H1 (cell line): ENCODE measurements at regions not wholly inside any gene's neighbourhood (a gene's known extent, or its start where the extent isn't known, plus 50 kb on each side); places are given as distances from the start of the nearest gene placed in this dataset.

Experiments used
- CTCF ChIA-PET: fragments of 300-600 bp; sonication (Branson Sonifier 250); formaldehyde crosslinking; loops from one replicate; lab custom pipeline; 2021; ENCODE audit not compliant: partially characterized antibody; lab: Charles Lee
- POLR2A ChIA-PET: fragments of 300-600 bp; sonication (Branson Sonifier 250); formaldehyde crosslinking; loops from one replicate; lab custom pipeline; 2021; ENCODE audit warnings: inconsistent platforms; ENCODE audit not compliant: partially characterized antibody; lab: Charles Lee
- DNase-seq, 2 experiments: peaks; one replicate each; pipeline versions ENCODE4 v3.0.0 to v3.0.0-alpha.2; 2010 to 2022; ENCODE audit warnings: low spot score in 2 of 2, low read depth in 1 of 2, mixed read lengths in 1 of 2
- FAIRE-seq: peaks from 2 replicates; lab custom pipeline; 2011; peaks lifted over from hg19 to GRCh38; lab: Jason Lieb, UNC
- H2AFZ ChIP-seq: 2 replicates; pipeline ENCODE4 v1.8.1; 2012; ENCODE audit warnings: low read length, inconsistent platforms
- H2AK5ac ChIP-seq: 2 replicates; pipeline ENCODE4 v1.6.1; 2013; ENCODE audit warnings: low read depth, low read length
- H2BK120ac ChIP-seq: replicated peaks from 2 replicates; pipeline ENCODE3; 2013; ENCODE audit warnings: low read depth, low read length, inconsistent platforms
- H2BK12ac ChIP-seq: 2 replicates; pipeline ENCODE4 v1.6.1; 2013; ENCODE audit warnings: low read depth, low read length
- H2BK15ac ChIP-seq: 2 replicates; pipeline ENCODE4 v1.6.1; 2013; ENCODE audit warnings: low read length
- H2BK20ac ChIP-seq: 2 replicates; pipeline ENCODE4 v1.6.1; 2013; ENCODE audit warnings: low read length
- H2BK5ac ChIP-seq: 2 replicates; pipeline ENCODE4 v1.6.1; 2013; ENCODE audit warnings: low read depth, low read length
- H3K14ac ChIP-seq: 2 replicates; pipeline ENCODE4 v1.6.1; 2013; ENCODE audit warnings: inconsistent platforms; ENCODE audit not compliant: insufficient read length
- H3K18ac ChIP-seq: 2 replicates; pipeline ENCODE4 v1.6.1; 2013; ENCODE audit warnings: low read length; ENCODE audit errors: extremely low read depth
- H3K23ac ChIP-seq: 2 replicates; pipeline ENCODE4 v1.6.1; 2013; ENCODE audit warnings: inconsistent platforms; ENCODE audit not compliant: insufficient read length
- H3K23me2 ChIP-seq: 2 replicates; pipeline ENCODE4 v1.6.1; 2013; ENCODE audit warnings: low read depth, low read length
- H3K27ac ChIP-seq: 2 replicates; pipeline ENCODE4 v1.6.1; 2011; ENCODE audit warnings: low read depth, low read length, inconsistent platforms
- H3K27me3 ChIP-seq, 4 experiments: replicated peaks in 1 of 4; 1 replicate in 1 of 4; 2 replicates in 3 of 4; pipeline versions ENCODE4 v1.6.1 to v1.8.1; 2011 to 2013; ENCODE audit warnings: low read length in 3 of 4, mild to moderate bottlenecking in 3 of 4, inconsistent platforms in 2 of 4, mixed read lengths in 2 of 4, moderate library complexity in 1 of 4; ENCODE audit not compliant: control insufficient read depth in 3 of 4, insufficient read depth in 3 of 4; ENCODE audit errors: extremely low read depth in 1 of 4
- H3K36me3 ChIP-seq, 4 experiments: 2 replicates each; pipeline versions ENCODE4 v1.6.1 to v1.8.1; 2011 to 2013; ENCODE audit warnings: mild to moderate bottlenecking in 4 of 4, low read length in 3 of 4, moderate library complexity in 2 of 4, control low read depth in 1 of 4, inconsistent platforms in 1 of 4; ENCODE audit not compliant: insufficient read depth in 4 of 4, control insufficient read depth in 2 of 4
- H3K4ac ChIP-seq: replicated peaks from 2 replicates; pipeline ENCODE3; 2013; ENCODE audit warnings: low read length, low read depth, mixed read lengths, inconsistent platforms; ENCODE audit not compliant: insufficient read length
- H3K4me1 ChIP-seq, 4 experiments: replicated peaks in 1 of 4; 1 replicate in 1 of 4; 2 replicates in 3 of 4; pipeline versions ENCODE4 v1.6.1 to v1.8.1; 2011 to 2013; ENCODE audit warnings: low read length in 3 of 4, inconsistent platforms in 2 of 4, mixed read lengths in 1 of 4; ENCODE audit not compliant: insufficient read depth in 4 of 4, control insufficient read depth in 3 of 4
- H3K4me2 ChIP-seq, 2 experiments: 2 replicates each; pipeline versions ENCODE4 v1.6.1 to v1.8.1; 2011 to 2013; ENCODE audit warnings: low read depth in 2 of 2, low read length in 2 of 2, control low read depth in 1 of 2, inconsistent platforms in 1 of 2, mild to moderate bottlenecking in 1 of 2; ENCODE audit not compliant: insufficient read depth in 1 of 2
- H3K4me3 ChIP-seq, 4 experiments: fragments of 200-600, 300-600 bp in 1 of 4; sonication (generic), shearing (Covaris generic), sonication (Bioruptor Twin) in 1 of 4; 2 replicates each; pipeline versions ENCODE4 v1.5.1 to v1.8.1; 2011 to 2016; ENCODE audit warnings: low read length in 4 of 4, low read depth in 3 of 4, control low read depth in 2 of 4, inconsistent platforms in 2 of 4, mild to moderate bottlenecking in 2 of 4, mixed read lengths in 1 of 4, moderate library complexity in 1 of 4; ENCODE audit not compliant: insufficient read depth in 2 of 4; ENCODE audit errors: extremely low read depth in 1 of 4
- H3K56ac ChIP-seq: replicated peaks from 2 replicates; pipeline ENCODE3; 2013; ENCODE audit warnings: low read depth, mild to moderate bottlenecking, mixed read lengths, low read length, inconsistent platforms; ENCODE audit not compliant: insufficient read length
- H3K79me1 ChIP-seq: 2 replicates; pipeline ENCODE4 v1.6.1; 2013; ENCODE audit warnings: low read depth, low read length, control low read depth
- H3K79me2 ChIP-seq, 2 experiments: 2 replicates each; pipeline versions ENCODE4 v1.6.1 to v1.8.1; 2012 to 2013; ENCODE audit warnings: low read length in 2 of 2, mild to moderate bottlenecking in 2 of 2, inconsistent platforms in 1 of 2; ENCODE audit not compliant: insufficient read depth in 2 of 2, control insufficient read depth in 1 of 2
- H3K9ac ChIP-seq, 4 experiments: replicated peaks in 1 of 4; 1 replicate in 1 of 4; 2 replicates in 3 of 4; pipeline versions ENCODE4 v1.6.1 to v1.8.1; 2011 to 2013; ENCODE audit warnings: low read depth in 3 of 4, low read length in 3 of 4, control low read depth in 2 of 4, mild to moderate bottlenecking in 2 of 4, moderate library complexity in 2 of 4, inconsistent platforms in 1 of 4; ENCODE audit errors: extremely low read depth in 1 of 4
- H3K9me3 ChIP-seq, 2 experiments: 2 replicates each; pipeline versions ENCODE4 v1.6.1 to v1.8.1; 2012 to 2013; ENCODE audit warnings: mild to moderate bottlenecking in 2 of 2, moderate library complexity in 2 of 2, control low read depth in 1 of 2, inconsistent platforms in 1 of 2, low read depth in 1 of 2, low read length in 1 of 2, mixed read lengths in 1 of 2; ENCODE audit not compliant: insufficient read depth in 2 of 2
- H4K20me1 ChIP-seq, 2 experiments: replicated peaks in 1 of 2; 2 replicates each; pipeline versions ENCODE3 to v1.8.1; 2011 to 2013; ENCODE audit warnings: inconsistent platforms in 2 of 2, low read length in 2 of 2, mild to moderate bottlenecking in 1 of 2; ENCODE audit not compliant: insufficient read depth in 2 of 2, control insufficient read depth in 1 of 2
- H4K5ac ChIP-seq: 2 replicates; pipeline ENCODE4 v1.6.1; 2013; ENCODE audit warnings: low read length, low read depth, mixed read lengths, inconsistent platforms; ENCODE audit not compliant: insufficient read length
- H4K8ac ChIP-seq: 2 replicates; pipeline ENCODE4 v1.8.0; 2013; ENCODE audit warnings: mild to moderate bottlenecking, moderate library complexity, low read length, inconsistent platforms; ENCODE audit not compliant: insufficient read depth; ENCODE audit errors: extremely low read depth
- H4K91ac ChIP-seq: replicated peaks from 2 replicates; pipeline ENCODE3; 2013; ENCODE audit warnings: low read length, mixed read lengths, inconsistent platforms; ENCODE audit not compliant: insufficient read length
- BACH1 ChIP-seq: IDR thresholded peaks from 2 replicates; pipeline ENCODE4 v1.6.1; 2012; ENCODE audit warnings: low read length, improper control_type of control experiment
- BCL11A ChIP-seq, 2 experiments: IDR thresholded peaks; one replicate each; pipeline ENCODE4 v1.6.1; 2011; ENCODE audit warnings: low read depth in 2 of 2, low read length in 2 of 2, mild to moderate bottlenecking in 2 of 2
- CHD1 ChIP-seq: IDR thresholded peaks from 2 replicates; pipeline ENCODE4 v1.6.1; 2012; ENCODE audit warnings: low read depth, low read length, improper control_type of control experiment
- KDM5A ChIP-seq: fragments of 200-600 bp; IDR thresholded peaks from 2 replicates; pipeline ENCODE4 v1.7.1; 2012; ENCODE audit warnings: mild to moderate bottlenecking, low read length, inconsistent platforms, mixed read lengths
- MAFK ChIP-seq: IDR thresholded peaks from 2 replicates; pipeline ENCODE4 v1.6.1; 2012; ENCODE audit warnings: low read depth, mild to moderate bottlenecking, improper control_type of control experiment, low read length
- NRF1 ChIP-seq: IDR thresholded peaks from 2 replicates; pipeline ENCODE4 v1.6.1; 2011; ENCODE audit warnings: mild to moderate bottlenecking, low read depth, low read length, improper control_type of control experiment
- POLR2A ChIP-seq, 2 experiments: IDR thresholded peaks; 1 replicate in 1 of 2; 2 replicates in 1 of 2; pipeline ENCODE4 v1.6.1; 2011; ENCODE audit warnings: low read depth in 2 of 2, low read length in 2 of 2, mild to moderate bottlenecking in 2 of 2; ENCODE audit errors: control extremely low read depth in 1 of 2
- POU5F1 ChIP-seq: IDR thresholded peaks from 2 replicates; pipeline ENCODE4 v1.6.1; 2011; ENCODE audit warnings: low read depth, mild to moderate bottlenecking, low read length, moderate library complexity
- RBBP5 ChIP-seq: IDR thresholded peaks from 2 replicates; pipeline ENCODE4 v1.7.1; 2012; ENCODE audit warnings: low read depth, mild to moderate bottlenecking, inconsistent platforms, low read length, moderate library complexity, borderline replicate concordance
- RXRA ChIP-seq: IDR thresholded peaks from 2 replicates; pipeline ENCODE4 v1.6.1; 2011; ENCODE audit warnings: low read depth, mild to moderate bottlenecking, low read length, moderate library complexity; ENCODE audit not compliant: insufficient read depth
- SP4 ChIP-seq: IDR thresholded peaks from 2 replicates; pipeline ENCODE4 v1.6.1; 2012; ENCODE audit warnings: low read length, inconsistent platforms
- SRF ChIP-seq: IDR thresholded peaks from 2 replicates; pipeline ENCODE4 v1.6.1; 2011; ENCODE audit warnings: mild to moderate bottlenecking, low read depth, low read length, moderate library complexity
- SUZ12 ChIP-seq: fragments of 200-600 bp; sonication (generic); IDR thresholded peaks from 2 replicates; pipeline ENCODE4 v1.6.1; 2012; ENCODE audit warnings: mild to moderate bottlenecking, inconsistent platforms, low read length, moderate library complexity, mixed read lengths
- TAF7 ChIP-seq: optimal IDR thresholded peaks from 2 replicates; pipeline ENCODE3; 2011; ENCODE audit warnings: low read depth, mild to moderate bottlenecking, inconsistent platforms, low read length, moderate library complexity, borderline replicate concordance
- TEAD4 ChIP-seq: IDR thresholded peaks from 2 replicates; pipeline ENCODE4 v1.6.1; 2012; ENCODE audit warnings: low read depth, low read length, inconsistent platforms, mixed read lengths
- WGBS, 2 experiments: shearing (Covaris generic) in 1 of 2; methylation state at CpG; one replicate each; pipeline versions ENCODE4 v1.1.6 to v1.1.7; 2013 to 2015; ENCODE audit warnings: low lambda C conversion rate in 2 of 2, mixed read lengths in 2 of 2, inconsistent platforms in 1 of 2, low coverage in 1 of 2, missing lambda C conversion rate in 1 of 2; ENCODE audit not compliant: insufficient replicate concordance in 2 of 2, insufficient coverage in 1 of 2, insufficient read length in 1 of 2; ENCODE audit errors: extremely low coverage in 1 of 2, missing lambda C conversion rate in 1 of 2; 5-methylcytosine and 5-hydroxymethylcytosine counted together
- TF ChIP-seq, protein P1 (sequence below): IDR thresholded peaks from 2 replicates; pipeline ENCODE4 v1.6.1; 2012; ENCODE audit warnings: inconsistent platforms

DNA sequence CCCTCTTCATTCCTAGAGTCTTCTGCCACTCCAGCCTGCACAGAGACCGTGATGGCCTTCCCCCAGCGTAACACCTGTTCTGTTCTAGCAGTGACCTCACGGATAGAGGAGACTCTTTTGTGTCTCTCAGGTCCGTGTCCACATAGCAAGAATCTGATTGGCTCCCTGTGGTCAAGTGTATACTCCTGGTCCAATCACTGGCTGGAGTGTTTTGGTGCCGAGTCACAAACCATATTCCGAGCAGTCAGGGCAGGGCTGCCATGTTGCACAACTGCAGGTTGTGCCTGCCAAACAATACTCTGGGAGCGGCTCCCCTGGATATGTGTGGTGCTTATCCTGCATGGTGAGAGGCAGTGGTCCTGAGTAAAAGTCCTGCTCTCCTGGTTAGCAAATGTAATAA is 402.4 kb downstream of the KCNRG start:
- H2BK120ac ChIP-seq: no peak overlapping the region
- no peaks in the 10 kb centered on the region for H3K79me1 ChIP-seq
- H3K56ac ChIP-seq: no peak overlapping the region
- DNase-seq (no peak), FAIRE-seq (no peak)
- no peaks in the 10 kb centered on the region; a peak in 3 of 8 replicates for H3K36me3 ChIP-seq
- WGBS, 2 experiments: 94% methylated on average over 6 of the region's 7 CpGs; no CpG with 5 or more reads in 1 of the 2 experiments
- H2BK20ac ChIP-seq: no peak overlapping the region
- H3K23me2 ChIP-seq: no peaks in the 10 kb centered on the region
- no peak overlapping the region for H4K5ac ChIP-seq
- peaks cover 0 to 3% of the 10 kb centered on the region in 2 experiments; a peak in 1 of 4 replicates for H3K9me3 ChIP-seq
- no peak overlapping the region for H4K91ac ChIP-seq
- no peak overlapping the region for H3K4me2 ChIP-seq
- H3K4me3 ChIP-seq: no peak overlapping the region
- no peak overlapping the region for H3K18ac ChIP-seq
- no peak overlapping the region for H2AFZ ChIP-seq
- no peaks in the 10 kb centered on the region for H3K27me3 ChIP-seq
- ChIA-PET CTCF (interaction anchor here (1.0 kb wide), 1 partner anchor 14 kb away, joined by 3 read pairs; no protein-coding TSS in a partner anchor), POLR2A (interaction anchor here (0.7 kb wide), 1 partner anchor 229 kb away, joined by 3 read pairs; no protein-coding TSS in a partner anchor)
- no peak overlapping the region for H2AK5ac ChIP-seq
- H4K8ac ChIP-seq: no peak overlapping the region
- peaks cover 0 to 3% (median 0%) of the 10 kb centered on the region in 4 experiments; a peak in 1 of 7 replicates for H3K4me1 ChIP-seq
- H3K79me2 ChIP-seq: no peaks in the 10 kb centered on the region
- H3K23ac ChIP-seq: no peak overlapping the region
- H2BK5ac ChIP-seq: no peak overlapping the region
- H3K4ac ChIP-seq: no peak overlapping the region
- H3K14ac ChIP-seq: no peak overlapping the region
- H4K20me1 ChIP-seq: no peaks in the 10 kb centered on the region
- H3K27ac ChIP-seq: no peak overlapping the region
- no peak overlapping the region for H3K9ac ChIP-seq
- H2BK12ac ChIP-seq: no peak overlapping the region
- no peak overlapping the region for H2BK15ac ChIP-seq
- TF ChIP-seq BCL11A (IDR thresholded peaks at IDR 0.05; ENCODE audit: low read depth in 2 of 2, low read length in 2 of 2) (no peak), RXRA (no peak), TEAD4 (no peak), POLR2A (IDR thresholded peaks at IDR 0.05; ENCODE audit: control extremely low read depth in 1 of 2, low read depth in 2 of 2, low read length in 2 of 2) (no peak), SRF (no peak), KDM5A (no peak), CHD1 (no peak), POU5F1 (no peak), SUZ12 (no peak), NRF1 (no peak), SP4 (no peak), RBBP5 (no peak), TAF7 (no peak), BACH1 (no peak), MAFK (no peak)
- TF ChIP-seq, protein P1, sequence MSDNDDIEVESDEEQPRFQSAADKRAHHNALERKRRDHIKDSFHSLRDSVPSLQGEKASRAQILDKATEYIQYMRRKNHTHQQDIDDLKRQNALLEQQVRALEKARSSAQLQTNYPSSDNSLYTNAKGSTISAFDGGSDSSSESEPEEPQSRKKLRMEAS: no peak
